ENCODE measurements at regions not wholly inside any gene's neighbourhood (a gene's known extent, or its start where the extent isn't known, plus 50 kb on each side); places are given as distances from the start of the nearest gene placed in this dataset.

- no peak overlapping the region for H3K27ac ChIP-seq
- intact Hi-C loops (cut with DNase I) = no loop called here
- 39 to 49% (median 46%) methylated on average over 1 of the region's 1 CpG for WGBS, 4 donors
- TF ChIP-seq CTCF (IDR thresholded peaks at IDR 0.05) (no peak), POLR2A (IDR thresholded peaks at IDR 0.05) (no peak)
- no peaks in the 10 kb centered on the region for H3K36me3 ChIP-seq
- no peak for DNase-seq
- no peaks in the 10 kb centered on the region for H3K9me3 ChIP-seq
- no peaks in the 10 kb centered on the region for H3K4me1 ChIP-seq
- H3K4me3 ChIP-seq = no peak overlapping the region
- no peak for ATAC-seq
- H3K27me3 ChIP-seq = no peaks in the 10 kb centered on the region
These were observed 124.2 kb downstream of the FHL5 start for GRCh38 chr6:96687121-96687520.

GRCh38 chr6:96685702-96686101, 122.8 kb downstream of the FHL5 start:
- no peaks in the 10 kb centered on the region for H3K36me3 ChIP-seq
- no peak overlapping the region for H3K27ac ChIP-seq
- WGBS, 4 donors = 35 to 80% (median 58%) methylated on average over 2 of the region's 2 CpGs
- no peaks in the 10 kb centered on the region for H3K27me3 ChIP-seq
- ATAC-seq (no peak), DNase-seq (no peak)
- no peaks in the 10 kb centered on the region for H3K4me1 ChIP-seq
- no peak for TF ChIP-seq POLR2A (IDR thresholded peaks at IDR 0.05)
- TF ChIP-seq CTCF (IDR thresholded peaks at IDR 0.05) = no peak
- intact Hi-C loops (cut with DNase I) = no loop called here
- no peaks in the 10 kb centered on the region for H3K9me3 ChIP-seq
- no peak overlapping the region for H3K4me3 ChIP-seq

- 56 to 81% (median 62%) methylated on average over 3 of the region's 3 CpGs for WGBS, 4 donors
- DNase-seq = no peak
- intact Hi-C loops (cut with DNase I) = no loop called here
- no peak for ATAC-seq
- TF ChIP-seq CTCF (IDR thresholded peaks at IDR 0.05) = no peak
- TF ChIP-seq POLR2A (IDR thresholded peaks at IDR 0.05) = no peak
- no peaks in the 10 kb centered on the region for H3K9me3 ChIP-seq
- no peak overlapping the region for H3K27ac ChIP-seq
- no peaks in the 10 kb centered on the region for H3K4me1 ChIP-seq
- no peaks in the 10 kb centered on the region for H3K36me3 ChIP-seq
- H3K4me3 ChIP-seq = no peak overlapping the region
- H3K27me3 ChIP-seq = no peaks in the 10 kb centered on the region
These were observed 121.0 kb downstream of the FHL5 start for GRCh38 chr6:96683819-96684528.

- H3K27ac ChIP-seq = no peak overlapping the region
- ATAC-seq (no peak), DNase-seq (no peak)
- H3K27me3 ChIP-seq = no peaks in the 10 kb centered on the region
- no peaks in the 10 kb centered on the region for H3K4me1 ChIP-seq
- no peaks in the 10 kb centered on the region for H3K36me3 ChIP-seq
- H3K4me3 ChIP-seq = no peak overlapping the region
- TF ChIP-seq POLR2A (IDR thresholded peaks at IDR 0.05) (no peak), CTCF (IDR thresholded peaks at IDR 0.05) (no peak)
- no peaks in the 10 kb centered on the region for H3K9me3 ChIP-seq
- intact Hi-C loops (cut with DNase I) = no loop called here
These were observed 119.1 kb downstream of the FHL5 start for GRCh38 chr6:96682017-96682416.
